CD4-positive, alpha-beta T cell treated with Interleukin-15 for 1 hour (primary cell): ENCODE measurements at regions not wholly inside any gene's neighbourhood (a gene's known extent, or its start where the extent isn't known, plus 50 kb on each side); places are given as distances from the start of the nearest gene placed in this dataset.

Experiments used
- DNase-seq: peaks from one replicate; pipeline ENCODE4 v3.0.0-alpha.2; 2020

- no peak for DNase-seq
These were observed 1673.6 kb upstream of the MIR17HG start for GRCh38 chr13:89673789-89674311.

GRCh38 chr13:89678466-89679121 is 1668.9 kb upstream of the MIR17HG start:
- DNase-seq, result no peak

- DNase-seq, result no peak
These were observed 1662.6 kb upstream of the MIR17HG start for GRCh38 chr13:89684896-89685295.

- no peak for DNase-seq
These were observed 1661.3 kb upstream of the MIR17HG start for GRCh38 chr13:89686171-89686570.

- no peak for DNase-seq
These were observed 1660.4 kb upstream of the MIR17HG start for GRCh38 chr13:89687066-89687465.

- no peak for DNase-seq
These were observed 1658.6 kb upstream of the MIR17HG start for GRCh38 chr13:89688918-89689317.

GRCh38 chr13:89694451-89694850 is 1653.0 kb upstream of the MIR17HG start:
- DNase-seq, result no peak

- DNase-seq, result no peak
These were observed 1651.9 kb upstream of the MIR17HG start for GRCh38 chr13:89695343-89696257.

GRCh38 chr13:89701913-89702312 is 1645.6 kb upstream of the MIR17HG start:
- no peak for DNase-seq

- no peak for DNase-seq
These were observed 1643.4 kb upstream of the MIR17HG start for GRCh38 chr13:89704040-89704439.

GRCh38 chr13:89708013-89708412 is 1639.5 kb upstream of the MIR17HG start:
- DNase-seq, result no peak

- DNase-seq, result no peak
These were observed 1626.3 kb upstream of the MIR17HG start for GRCh38 chr13:89721216-89721615.

- no peak for DNase-seq
These were observed 1620.6 kb upstream of the MIR17HG start for GRCh38 chr13:89726690-89727435.

GRCh38 chr13:89733829-89734228 is 1613.7 kb upstream of the MIR17HG start:
- DNase-seq, result no peak

GRCh38 chr13:89737051-89737450 is 1610.4 kb upstream of the MIR17HG start:
- no peak for DNase-seq

- DNase-seq, result no peak
These were observed 1609.4 kb upstream of the MIR17HG start for GRCh38 chr13:89738072-89738471.

GRCh38 chr13:89740994-89741685 is 1606.3 kb upstream of the MIR17HG start:
- DNase-seq, result no peak

GRCh38 chr13:89746554-89746953 is 1600.9 kb upstream of the MIR17HG start:
- no peak for DNase-seq

- DNase-seq, result no peak
These were observed 1598.8 kb upstream of the MIR17HG start for GRCh38 chr13:89748716-89749115.

GRCh38 chr13:89749888-89750287 is 1597.6 kb upstream of the MIR17HG start:
- no peak for DNase-seq

GRCh38 chr13:89750371-89750770 is 1597.1 kb upstream of the MIR17HG start:
- DNase-seq, result no peak

GRCh38 chr13:89751432-89751930 is 1596.0 kb upstream of the MIR17HG start:
- no peak for DNase-seq
